Tongue (tissue), 1 donor: ENCODE measurements at regions not wholly inside any gene's neighbourhood (a gene's known extent, or its start where the extent isn't known, plus 50 kb on each side); places are given as distances from the start of the nearest gene placed in this dataset.
A peak's percentile ranks its signal among the peaks of the same experiment; 100 is the strongest.

Experiments
- DNase-seq: peaks from one replicate; pipeline ENCODE4 v3.0.0-alpha.2; 2015

DNA sequence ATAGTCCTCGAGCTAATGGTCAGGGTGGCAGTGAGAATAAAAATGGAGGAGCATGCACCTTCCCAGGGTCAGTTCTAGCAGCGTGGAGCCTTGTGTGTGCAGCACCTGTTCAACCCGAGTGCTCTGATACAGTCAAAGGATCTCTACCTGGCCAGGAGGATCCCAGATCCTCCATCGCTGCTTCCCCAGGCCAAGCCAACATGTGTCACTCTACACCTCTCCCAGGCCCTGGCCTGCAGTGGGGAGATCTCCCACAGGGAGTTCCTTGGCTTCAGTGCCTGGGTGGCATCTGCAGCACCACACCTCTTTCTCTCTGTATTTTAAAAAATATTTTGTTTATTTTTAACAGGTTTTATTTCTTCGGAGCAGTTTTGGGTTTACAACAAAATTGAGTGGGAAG lies 414.8 kb upstream of the C2CD4B start:
- no peak for DNase-seq

DNA sequence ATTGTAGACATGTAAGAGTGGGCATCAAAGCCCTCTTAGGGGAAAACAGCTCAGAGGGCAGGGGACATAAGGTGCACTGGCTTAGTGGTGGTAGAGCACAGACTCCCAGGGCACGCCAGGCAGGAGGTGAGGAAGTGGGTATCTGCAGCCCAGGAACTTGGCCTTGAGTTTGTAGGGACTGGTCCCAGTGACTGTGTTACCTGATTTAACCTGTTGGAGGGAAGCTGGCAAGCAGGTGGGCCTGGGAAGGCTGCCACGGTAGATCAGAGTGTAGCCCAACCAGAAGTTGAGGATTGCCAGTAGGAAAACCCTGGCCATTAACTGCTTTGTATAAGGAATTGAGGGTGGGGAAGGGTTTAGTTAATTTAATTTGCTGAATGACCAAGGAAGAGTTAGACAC lies 417.5 kb upstream of the C2CD4B start:
- no peak for DNase-seq

DNA sequence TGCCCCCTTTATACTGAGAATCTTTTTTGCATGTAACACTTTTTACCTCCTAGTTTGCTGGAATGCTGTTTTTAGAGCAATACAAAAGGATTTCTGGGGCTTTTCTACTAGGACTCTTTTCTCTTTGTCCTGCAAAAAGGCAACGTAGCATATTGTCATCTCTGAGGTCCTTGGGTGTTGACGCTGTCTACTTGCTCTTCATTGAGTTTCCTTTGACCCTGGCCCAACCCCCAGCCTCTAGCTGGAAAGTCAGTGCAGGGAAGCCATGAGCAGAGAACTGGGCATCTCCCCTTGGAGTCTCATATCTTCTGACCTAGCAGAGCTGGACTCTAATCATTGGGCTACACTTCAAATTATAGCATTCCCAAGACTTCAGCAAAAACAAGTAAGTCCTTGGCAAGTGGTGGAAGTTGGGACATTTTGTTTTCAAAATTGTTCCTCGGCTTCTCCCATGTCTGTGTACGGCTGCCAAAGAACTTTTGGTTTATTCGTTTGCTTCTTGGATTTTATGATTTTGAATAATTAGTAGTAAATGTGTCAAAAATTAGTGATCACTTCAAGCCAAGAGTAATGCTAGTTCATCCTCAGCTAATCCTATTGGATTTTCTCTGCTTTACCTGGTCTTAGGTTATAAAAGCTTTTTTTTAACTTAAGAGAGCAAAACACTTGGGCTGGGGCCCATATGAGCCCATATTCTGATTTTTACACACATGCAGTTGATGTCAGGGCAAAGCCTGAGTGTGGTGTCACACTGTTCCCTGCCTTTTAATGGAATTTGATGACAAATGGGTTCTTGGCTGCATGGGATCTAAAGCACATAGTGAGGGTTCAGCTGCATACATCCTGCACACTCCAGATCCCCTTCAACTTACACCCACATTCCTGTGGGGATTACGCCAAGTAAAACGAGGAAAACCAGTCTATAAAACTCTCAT lies 419.5 kb upstream of the C2CD4B start:
- no peak for DNase-seq

- DNase-seq = no peak
Measured at GRCh38 chr15:62588938-62589670, 424.0 kb upstream of the C2CD4B start.

- peak; percentile 75 for DNase-seq
Measured at GRCh38 chr15:62591842-62592838, 427.1 kb upstream of the C2CD4B start.

GRCh38 chr15:62592920-62593319 lies 427.8 kb upstream of the C2CD4B start:
- no peak for DNase-seq

- DNase-seq = no peak
Measured at GRCh38 chr15:62593681-62594399, 428.8 kb upstream of the C2CD4B start.

DNA sequence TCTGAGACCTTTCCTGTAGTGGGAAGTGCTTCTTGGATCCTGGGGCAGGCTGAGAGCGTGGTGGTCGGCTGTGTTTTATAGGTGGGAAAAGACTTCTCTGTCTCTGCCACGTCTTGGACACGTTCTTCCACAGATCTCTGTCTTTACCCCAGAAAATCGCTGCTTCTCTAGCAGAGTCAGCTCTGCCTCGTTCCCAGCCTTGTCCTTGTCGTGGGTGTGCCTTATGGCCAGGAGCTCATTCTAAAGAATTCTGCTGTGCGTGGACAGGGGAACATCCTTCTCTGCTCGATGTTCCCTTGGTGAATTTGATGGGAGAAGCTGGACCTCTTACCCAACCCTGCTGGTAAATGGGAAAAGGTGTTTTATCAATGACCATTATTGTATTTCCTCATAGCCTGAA lies 433.1 kb upstream of the C2CD4B start:
- DNase-seq = no peak

DNA sequence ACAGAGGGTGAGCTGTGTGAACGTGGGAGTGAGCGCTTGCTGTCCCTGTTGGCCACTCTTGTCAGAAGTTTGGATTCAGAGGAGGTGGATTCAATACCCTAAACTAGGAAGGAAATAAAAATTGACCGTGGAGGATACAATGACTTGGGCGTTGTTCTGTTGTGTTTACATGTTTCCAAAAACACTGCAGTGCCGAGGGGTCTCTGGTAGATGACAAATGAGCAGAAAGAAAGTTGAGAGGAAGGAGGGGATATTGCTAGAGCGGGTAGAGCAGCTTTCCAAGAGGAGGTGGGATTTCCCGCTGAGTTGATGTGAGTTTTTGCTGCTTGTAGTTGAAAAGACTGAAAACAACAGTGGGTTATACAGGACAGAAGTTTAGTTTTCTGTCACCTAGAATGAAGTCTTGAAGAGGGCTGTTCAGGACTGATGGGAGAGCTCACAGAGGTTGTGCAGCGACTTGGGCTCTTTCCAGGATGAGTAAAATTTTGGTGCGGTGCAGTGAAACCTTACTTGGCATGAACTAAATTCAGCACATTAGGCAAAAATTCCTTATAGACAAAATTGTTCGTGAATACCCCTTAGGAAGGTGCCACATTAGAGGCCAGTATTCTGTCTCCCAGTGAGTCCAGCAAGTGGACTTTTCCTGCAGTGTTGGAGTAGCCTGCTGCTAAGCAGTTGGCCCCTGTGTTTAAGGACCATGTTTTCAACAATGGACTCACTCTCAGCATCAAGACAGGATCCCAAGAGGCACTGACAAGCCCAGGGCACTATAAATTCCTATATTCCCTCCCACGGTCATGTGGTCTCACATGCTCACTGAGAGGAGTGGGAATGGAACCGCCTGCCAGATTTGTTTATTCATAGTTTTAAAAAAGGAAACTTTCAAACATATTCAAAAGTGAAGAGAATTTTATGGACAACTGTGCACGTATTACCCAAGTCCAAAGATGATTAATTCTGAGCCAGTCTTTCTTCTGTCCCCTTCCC lies 435.0 kb upstream of the C2CD4B start:
- peak; percentile 31 for DNase-seq

DNA sequence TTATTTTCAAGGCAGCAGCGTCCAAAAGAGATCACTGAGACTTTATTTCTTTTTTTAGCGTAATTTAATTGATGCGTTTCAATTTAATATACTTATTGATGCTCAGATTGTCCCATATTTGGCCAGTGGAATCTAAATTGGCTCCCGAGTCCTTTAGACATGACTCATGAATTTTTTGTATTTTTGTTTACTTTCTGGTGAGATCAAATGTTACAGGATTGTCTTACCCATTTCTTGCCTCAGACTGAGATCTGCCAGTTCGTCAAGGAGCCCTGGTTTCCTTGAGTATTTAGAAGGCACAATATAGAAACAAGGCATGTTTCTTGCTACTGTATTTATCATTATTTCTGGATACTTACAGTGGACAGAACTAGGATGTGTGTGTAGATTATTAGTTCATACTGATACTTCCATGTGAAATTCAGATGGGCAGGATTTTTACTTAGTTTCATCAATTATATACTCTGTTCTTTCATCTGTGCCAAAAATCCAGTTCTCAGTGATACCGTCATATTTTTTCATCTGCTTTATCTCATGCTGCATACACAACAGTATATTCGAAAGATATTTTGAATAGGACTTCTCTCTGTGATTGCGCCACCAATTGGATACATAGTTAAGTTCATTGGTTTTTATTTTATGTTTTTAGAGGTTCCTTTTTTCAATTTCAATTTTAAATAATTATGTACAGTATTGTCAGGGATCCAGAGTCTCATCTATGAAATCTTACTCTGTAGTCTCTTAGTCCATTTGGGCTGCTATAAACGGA lies 436.9 kb upstream of the C2CD4B start:
- no peak for DNase-seq

GRCh38 chr15:62603742-62604141 lies 438.7 kb upstream of the C2CD4B start:
- no peak for DNase-seq

DNA sequence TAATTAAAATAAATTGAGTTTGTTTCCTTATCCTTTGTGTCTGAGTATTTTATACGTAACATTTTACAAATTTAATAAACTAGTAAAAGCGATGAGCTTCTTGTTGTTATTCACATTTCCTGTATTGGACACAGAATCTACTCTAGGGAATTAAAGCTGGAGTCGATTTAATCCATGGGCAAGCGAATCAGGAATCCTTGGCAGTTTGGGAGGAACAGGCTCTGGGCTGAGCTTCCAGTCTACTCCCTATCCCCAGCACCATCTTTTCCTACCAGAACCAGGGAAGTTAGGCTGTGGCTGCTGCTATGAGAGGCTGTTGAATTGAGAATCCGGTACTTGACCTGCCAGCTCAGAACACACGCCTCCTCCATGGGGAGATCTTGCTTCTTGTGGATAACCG lies 437.3 kb upstream of the TPM1 start:
- peak; percentile 34 for DNase-seq

- no peak for DNase-seq
Measured at GRCh38 chr15:62606376-62607113, 436.0 kb upstream of the TPM1 start.

- DNase-seq = no peak
Measured at GRCh38 chr15:62607114-62607462, 435.5 kb upstream of the TPM1 start.

GRCh38 chr15:62607643-62608042 lies 434.9 kb upstream of the TPM1 start:
- DNase-seq = no peak

GRCh38 chr15:62608369-62608768 lies 434.2 kb upstream of the TPM1 start:
- DNase-seq = no peak

DNA sequence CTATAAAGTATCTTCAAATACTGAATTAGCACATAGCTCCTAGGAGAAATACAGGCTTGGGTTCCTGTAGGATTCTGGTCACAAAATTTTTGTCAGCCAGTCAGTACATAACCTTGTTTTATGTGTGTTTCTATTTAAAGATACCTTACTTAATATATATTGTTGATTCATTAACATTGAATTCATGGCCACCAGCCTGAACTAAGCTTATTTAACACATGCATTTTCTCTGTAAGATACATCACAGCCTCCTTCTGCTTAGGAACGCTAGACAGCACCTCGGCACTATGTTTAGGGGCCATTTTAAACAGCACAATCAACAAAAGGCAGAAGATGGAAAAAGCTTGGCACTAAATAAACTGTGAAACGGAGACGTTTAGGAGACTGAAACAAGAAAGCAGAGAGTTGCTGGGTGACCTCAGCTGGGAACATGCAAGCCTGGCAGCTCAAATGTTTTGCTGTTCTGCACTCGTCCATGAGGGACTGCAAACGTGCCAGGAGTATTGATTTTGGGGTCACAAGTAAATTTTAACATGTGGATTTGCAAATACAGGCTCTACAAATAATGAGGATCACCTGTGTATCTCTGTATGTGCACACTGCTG lies 432.2 kb upstream of the TPM1 start:
- DNase-seq = no peak

DNA sequence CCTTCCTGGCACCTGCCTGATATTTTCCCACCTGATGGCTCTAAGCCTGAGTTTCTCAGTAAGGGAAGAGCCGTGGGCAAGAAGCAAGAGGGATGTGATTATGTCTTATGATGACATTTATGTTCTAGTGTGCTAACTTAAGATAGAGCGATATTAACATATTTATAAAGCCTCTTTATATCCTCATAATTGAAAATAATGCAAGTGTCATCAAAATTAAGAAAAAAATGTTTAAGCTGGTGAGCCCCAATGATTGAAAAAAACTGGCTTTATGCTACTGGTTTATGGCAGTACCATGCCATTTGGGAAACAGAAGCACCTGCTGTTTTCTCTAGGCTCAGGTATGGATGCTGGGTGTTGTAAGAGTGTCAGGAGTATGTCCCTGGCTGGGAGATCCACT lies 431.5 kb upstream of the TPM1 start:
- DNase-seq = no peak
